ENCODE measurements at regions not wholly inside any gene's neighbourhood (a gene's known extent, or its start where the extent isn't known, plus 50 kb on each side); places are given as distances from the start of the nearest gene placed in this dataset.

- no peaks in the 10 kb centered on the region for H3K36me3 ChIP-seq (ENCODE audit: low read depth)
- ATAC-seq (ENCODE audit: low read depth) (no peak), DNase-seq (ENCODE audit: low spot score) (no peak)
- H3K4me1 ChIP-seq (ENCODE audit: insufficient read depth, poor library complexity, severe bottlenecking), result no peaks in the 10 kb centered on the region
- TF ChIP-seq, protein P1, sequence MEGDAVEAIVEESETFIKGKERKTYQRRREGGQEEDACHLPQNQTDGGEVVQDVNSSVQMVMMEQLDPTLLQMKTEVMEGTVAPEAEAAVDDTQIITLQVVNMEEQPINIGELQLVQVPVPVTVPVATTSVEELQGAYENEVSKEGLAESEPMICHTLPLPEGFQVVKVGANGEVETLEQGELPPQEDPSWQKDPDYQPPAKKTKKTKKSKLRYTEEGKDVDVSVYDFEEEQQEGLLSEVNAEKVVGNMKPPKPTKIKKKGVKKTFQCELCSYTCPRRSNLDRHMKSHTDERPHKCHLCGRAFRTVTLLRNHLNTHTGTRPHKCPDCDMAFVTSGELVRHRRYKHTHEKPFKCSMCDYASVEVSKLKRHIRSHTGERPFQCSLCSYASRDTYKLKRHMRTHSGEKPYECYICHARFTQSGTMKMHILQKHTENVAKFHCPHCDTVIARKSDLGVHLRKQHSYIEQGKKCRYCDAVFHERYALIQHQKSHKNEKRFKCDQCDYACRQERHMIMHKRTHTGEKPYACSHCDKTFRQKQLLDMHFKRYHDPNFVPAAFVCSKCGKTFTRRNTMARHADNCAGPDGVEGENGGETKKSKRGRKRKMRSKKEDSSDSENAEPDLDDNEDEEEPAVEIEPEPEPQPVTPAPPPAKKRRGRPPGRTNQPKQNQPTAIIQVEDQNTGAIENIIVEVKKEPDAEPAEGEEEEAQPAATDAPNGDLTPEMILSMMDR (IDR thresholded peaks at IDR 0.05; ENCODE audit: poor library complexity, severe bottlenecking), result no peak
- no peak overlapping the region for H3K4me3 ChIP-seq (ENCODE audit: severe bottlenecking)
- H3K27me3 ChIP-seq (ENCODE audit: insufficient read depth, poor library complexity, severe bottlenecking), result peaks cover 7% of the 10 kb centered on the region
- H3K27ac ChIP-seq (ENCODE audit: poor library complexity, severe bottlenecking), result no peak overlapping the region
- H3K9me3 ChIP-seq (ENCODE audit: severe bottlenecking), result no peaks in the 10 kb centered on the region
Measured at GRCh38 chr13:78940455-78941130, 281.6 kb upstream of the OBI1 start.

GRCh38 chr13:78934336-78934735 lies 275.4 kb upstream of the OBI1 start:
- no peak for ATAC-seq (ENCODE audit: low read depth)
- peaks cover under 1% of the 10 kb centered on the region for H3K27me3 ChIP-seq (ENCODE audit: insufficient read depth, poor library complexity, severe bottlenecking)

DNA sequence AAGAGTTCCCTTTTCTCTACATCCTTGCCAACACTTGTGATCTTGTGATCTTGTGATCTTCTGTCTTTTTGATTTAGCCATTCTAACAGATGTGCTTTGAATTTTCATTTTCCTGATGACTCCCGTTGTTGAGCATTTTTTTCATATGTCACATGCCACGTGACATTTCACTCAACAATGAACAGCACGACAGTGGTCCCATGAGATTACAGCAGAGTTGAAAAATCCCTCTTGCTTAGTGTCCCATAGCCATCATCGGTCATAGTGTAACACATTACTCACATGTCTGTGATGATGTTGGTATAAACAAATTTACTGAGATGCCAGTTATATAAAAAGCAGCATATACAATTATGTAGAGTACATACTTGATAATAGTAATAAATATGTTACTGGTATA lies 256.1 kb upstream of the OBI1 start:
- H3K4me3 ChIP-seq (ENCODE audit: severe bottlenecking), result no peak overlapping the region
- DNase-seq (ENCODE audit: low spot score), result no peak
- H3K9me3 ChIP-seq (ENCODE audit: severe bottlenecking), result no peaks in the 10 kb centered on the region
- no peak overlapping the region for H3K27ac ChIP-seq (ENCODE audit: poor library complexity, severe bottlenecking)
- no peak for ATAC-seq (ENCODE audit: low read depth)
- no peaks in the 10 kb centered on the region for H3K27me3 ChIP-seq (ENCODE audit: insufficient read depth, poor library complexity, severe bottlenecking)
- TF ChIP-seq, protein P1 (IDR thresholded peaks at IDR 0.05; ENCODE audit: poor library complexity, severe bottlenecking), result no peak
- H3K4me1 ChIP-seq (ENCODE audit: insufficient read depth, poor library complexity, severe bottlenecking), result no peaks in the 10 kb centered on the region
- H3K36me3 ChIP-seq (ENCODE audit: low read depth), result no peaks in the 10 kb centered on the region

More at GRCh38 chr13:78934336-78934735, 275.4 kb upstream of the OBI1 start:
- Histone ChIP-seq H3K4me3 (ENCODE audit: severe bottlenecking) (no peak overlapping the region), H3K9me3 (ENCODE audit: severe bottlenecking) (no peaks in the 10 kb centered on the region), H3K36me3 (ENCODE audit: low read depth) (no peaks in the 10 kb centered on the region), H3K4me1 (ENCODE audit: insufficient read depth, poor library complexity, severe bottlenecking) (no peaks in the 10 kb centered on the region), H3K27ac (ENCODE audit: poor library complexity, severe bottlenecking) (no peak overlapping the region)
- TF ChIP-seq, protein P1 (IDR thresholded peaks at IDR 0.05; ENCODE audit: poor library complexity, severe bottlenecking), result no peak
- DNase-seq (ENCODE audit: low spot score), result no peak

DNA sequence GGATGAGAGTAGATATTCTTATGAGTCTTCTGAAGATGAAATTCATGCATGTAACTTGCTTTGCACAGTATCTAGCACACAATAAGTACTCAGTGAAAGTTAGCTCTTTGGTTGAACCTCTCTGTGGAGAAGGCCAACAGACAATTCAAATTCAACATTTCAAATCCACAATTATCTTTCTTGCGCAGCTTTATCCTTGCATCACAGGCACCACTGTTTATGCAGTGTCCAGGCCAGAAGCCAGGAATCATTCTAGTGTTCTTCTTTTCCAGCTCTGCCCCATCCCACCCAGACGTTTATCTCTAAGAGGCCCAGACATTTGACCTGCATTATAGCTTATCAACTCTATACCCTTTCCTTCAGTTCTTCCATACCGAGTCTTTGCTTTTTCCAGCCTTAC lies 254.7 kb upstream of the OBI1 start:
- H3K27me3 ChIP-seq (ENCODE audit: insufficient read depth, poor library complexity, severe bottlenecking), result no peaks in the 10 kb centered on the region
- TF ChIP-seq, protein P1 (IDR thresholded peaks at IDR 0.05; ENCODE audit: poor library complexity, severe bottlenecking), result no peak
- no peak overlapping the region for H3K27ac ChIP-seq (ENCODE audit: poor library complexity, severe bottlenecking)

GRCh38 chr13:78910147-78910546 lies 251.2 kb upstream of the OBI1 start:
- no peaks in the 10 kb centered on the region for H3K9me3 ChIP-seq (ENCODE audit: severe bottlenecking)
- H3K36me3 ChIP-seq (ENCODE audit: low read depth), result no peaks in the 10 kb centered on the region
- no peak overlapping the region for H3K27ac ChIP-seq (ENCODE audit: poor library complexity, severe bottlenecking)
- no peak for DNase-seq (ENCODE audit: low spot score)
- peaks cover 2% of the 10 kb centered on the region for H3K27me3 ChIP-seq (ENCODE audit: insufficient read depth, poor library complexity, severe bottlenecking)
- no peaks in the 10 kb centered on the region for H3K4me1 ChIP-seq (ENCODE audit: insufficient read depth, poor library complexity, severe bottlenecking)
- TF ChIP-seq, protein P1 (IDR thresholded peaks at IDR 0.05; ENCODE audit: poor library complexity, severe bottlenecking), result no peak
- no peak overlapping the region for H3K4me3 ChIP-seq (ENCODE audit: severe bottlenecking)
- no peak for ATAC-seq (ENCODE audit: low read depth)

More for the DNA sequence above, 254.7 kb upstream of the OBI1 start:
- no peak for ATAC-seq (ENCODE audit: low read depth)
- H3K4me1 ChIP-seq (ENCODE audit: insufficient read depth, poor library complexity, severe bottlenecking), result no peaks in the 10 kb centered on the region
- H3K9me3 ChIP-seq (ENCODE audit: severe bottlenecking), result no peaks in the 10 kb centered on the region
- no peak for DNase-seq (ENCODE audit: low spot score)
- no peaks in the 10 kb centered on the region for H3K36me3 ChIP-seq (ENCODE audit: low read depth)
- no peak overlapping the region for H3K4me3 ChIP-seq (ENCODE audit: severe bottlenecking)

Data from RWPE2 (cell line).